ENCODE measurements at regions not wholly inside any gene's neighbourhood (a gene's known extent, or its start where the extent isn't known, plus 50 kb on each side); places are given as distances from the start of the nearest gene placed in this dataset.

- no peak overlapping the region for H3K4me3 ChIP-seq (ENCODE audit: low read length)
- TF ChIP-seq CTCF (conservative IDR thresholded peaks at IDR 0.05; ENCODE audit: low read depth, low read length): no peak
- no peak for DNase-seq (ENCODE audit: low read depth)
Observed at GRCh38 chr20:40961176-40961575, 67.4 kb upstream of the TOP1 start.

GRCh38 chr20:40961686-40962640, 66.7 kb upstream of the TOP1 start:
- no peak for DNase-seq (ENCODE audit: low read depth)
- no peak overlapping the region for H3K4me3 ChIP-seq (ENCODE audit: low read length)
- TF ChIP-seq CTCF (conservative IDR thresholded peaks at IDR 0.05; ENCODE audit: low read depth, low read length): no peak

DNA sequence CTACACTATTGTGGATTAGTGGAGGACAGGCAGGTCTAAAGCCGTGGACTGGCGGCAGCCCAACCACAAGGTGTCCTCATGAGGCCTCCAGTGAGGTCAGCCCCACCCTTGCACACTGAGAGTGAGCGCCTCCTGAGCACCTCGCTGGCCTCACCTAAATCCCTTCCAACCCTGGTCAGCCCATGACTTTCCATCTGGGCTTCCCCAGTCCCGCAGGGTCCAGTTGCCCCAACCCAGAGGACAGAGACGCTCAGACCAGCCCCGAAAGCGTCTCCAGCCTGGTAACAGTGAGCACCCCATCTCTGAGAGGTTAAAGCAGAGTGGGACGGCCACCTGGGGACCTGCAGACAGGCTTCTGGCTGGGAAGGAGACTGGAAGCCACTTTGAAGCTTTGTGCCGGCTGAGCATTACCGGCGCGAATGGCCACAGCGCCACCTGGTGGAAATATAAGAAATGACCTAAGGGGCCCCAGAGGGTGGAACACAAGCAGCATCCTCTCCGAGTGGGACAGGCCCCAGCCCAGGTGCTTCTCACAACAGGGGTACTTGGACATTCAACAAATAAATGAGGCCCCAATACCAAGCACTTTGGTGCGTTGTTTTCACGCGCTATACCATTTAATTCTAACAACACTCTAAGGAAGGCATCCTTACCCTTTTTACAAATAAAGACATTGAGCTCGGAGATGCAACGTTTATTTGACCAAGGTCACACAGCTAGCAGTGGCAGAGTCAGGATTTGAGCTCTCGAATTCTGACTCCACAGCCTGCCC, 65.7 kb upstream of the TOP1 start:
- H3K4me3 ChIP-seq (ENCODE audit: low read length): no peak overlapping the region
- TF ChIP-seq CTCF (conservative IDR thresholded peaks at IDR 0.05; ENCODE audit: low read depth, low read length): peak; percentile 81
- no peak for DNase-seq (ENCODE audit: low read depth)

- no peak for TF ChIP-seq CTCF (conservative IDR thresholded peaks at IDR 0.05; ENCODE audit: low read depth, low read length)
- DNase-seq (ENCODE audit: low read depth): no peak
- no peak overlapping the region for H3K4me3 ChIP-seq (ENCODE audit: low read length)
Observed at GRCh38 chr20:40963505-40963845, 65.1 kb upstream of the TOP1 start.

GRCh38 chr20:40965671-40966070, 63.0 kb upstream of the TOP1 start:
- TF ChIP-seq CTCF (conservative IDR thresholded peaks at IDR 0.05; ENCODE audit: low read depth, low read length): no peak
- no peak overlapping the region for H3K4me3 ChIP-seq (ENCODE audit: low read length)
- DNase-seq (ENCODE audit: low read depth): no peak

GRCh38 chr20:40966103-40966502, 62.5 kb upstream of the TOP1 start:
- peak; percentile 43 for TF ChIP-seq CTCF (conservative IDR thresholded peaks at IDR 0.05; ENCODE audit: low read depth, low read length)
- no peak overlapping the region for H3K4me3 ChIP-seq (ENCODE audit: low read length)
- DNase-seq (ENCODE audit: low read depth): no peak
